Stimulated activated CD4-positive, alpha-beta T cell treated with anti-CD3 and anti-CD28 coated beads, Interleukin-1b, Interleukin-23, amount 100 ng/mL, for 48 hours (primary cell): ENCODE measurements at regions not wholly inside any gene's neighbourhood (a gene's known extent, or its start where the extent isn't known, plus 50 kb on each side); places are given as distances from the start of the nearest gene placed in this dataset.

ENCODE experiments used
- DNase-seq: peaks from one replicate; pipeline ENCODE4 v3.0.0-alpha.2; 2020

DNA sequence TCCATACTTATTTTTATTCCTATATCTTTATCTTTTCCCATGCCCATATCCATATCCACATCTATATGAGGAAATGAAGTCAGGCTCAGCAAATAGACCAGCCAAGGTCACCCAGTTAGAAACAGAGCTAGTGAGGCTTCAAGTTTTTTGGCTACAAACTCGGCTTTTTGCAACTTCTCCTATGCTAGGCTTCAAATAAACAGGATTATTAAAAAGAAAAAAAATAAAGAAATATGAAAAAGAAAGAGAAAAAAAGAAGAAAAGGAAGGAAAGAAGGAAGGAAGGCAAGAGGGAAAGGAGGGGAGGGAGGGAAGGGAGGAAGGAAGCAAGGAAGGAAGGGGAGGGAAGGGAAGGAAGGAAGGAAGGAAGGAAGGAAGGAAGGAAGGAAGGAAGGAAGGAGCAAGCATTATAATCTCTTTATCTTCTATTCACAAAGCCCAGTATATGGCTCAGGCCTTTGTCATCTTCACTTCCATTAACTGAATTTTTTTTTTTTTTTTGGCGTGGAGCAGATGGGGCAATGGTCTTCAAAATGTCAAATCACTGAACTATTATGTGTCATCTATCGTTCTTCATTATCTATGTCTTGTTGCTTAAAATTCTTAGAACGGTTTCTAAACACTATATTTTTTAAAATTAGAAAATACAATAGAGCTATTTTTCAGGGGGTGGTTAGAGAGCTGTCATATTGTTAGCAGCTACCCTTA, 418.2 kb downstream of the VRK1 start:
- DNase-seq, result no peak

- DNase-seq, result no peak
Measured at GRCh38 chr14:97217111-97217885, 420.1 kb downstream of the VRK1 start.

DNA sequence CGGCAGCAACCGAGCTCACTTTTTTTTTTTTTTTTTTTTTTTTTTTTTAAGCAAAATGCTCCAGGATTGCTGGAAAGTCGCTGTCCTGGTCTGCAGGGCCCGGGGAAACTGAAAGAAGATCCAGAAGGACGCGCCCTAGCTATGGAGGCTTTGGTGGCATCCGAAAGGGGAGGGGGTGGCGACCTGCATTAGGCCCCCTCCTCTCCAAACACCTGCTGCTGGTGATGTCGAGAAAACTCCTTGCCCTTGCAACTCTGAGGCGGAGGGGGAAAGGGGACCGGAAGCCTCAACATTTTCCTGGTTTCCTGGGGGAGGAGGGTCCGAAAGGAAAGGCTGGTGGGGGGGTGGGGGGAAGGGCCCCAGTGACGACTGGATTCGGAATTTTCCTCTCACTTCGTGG, 421.1 kb downstream of the VRK1 start:
- DNase-seq, result no peak

- peak; percentile 4 for DNase-seq
Measured at GRCh38 chr14:97218691-97219430, 421.7 kb downstream of the VRK1 start.

GRCh38 chr14:97219431-97220017, 422.3 kb downstream of the VRK1 start:
- DNase-seq, result no peak

DNA sequence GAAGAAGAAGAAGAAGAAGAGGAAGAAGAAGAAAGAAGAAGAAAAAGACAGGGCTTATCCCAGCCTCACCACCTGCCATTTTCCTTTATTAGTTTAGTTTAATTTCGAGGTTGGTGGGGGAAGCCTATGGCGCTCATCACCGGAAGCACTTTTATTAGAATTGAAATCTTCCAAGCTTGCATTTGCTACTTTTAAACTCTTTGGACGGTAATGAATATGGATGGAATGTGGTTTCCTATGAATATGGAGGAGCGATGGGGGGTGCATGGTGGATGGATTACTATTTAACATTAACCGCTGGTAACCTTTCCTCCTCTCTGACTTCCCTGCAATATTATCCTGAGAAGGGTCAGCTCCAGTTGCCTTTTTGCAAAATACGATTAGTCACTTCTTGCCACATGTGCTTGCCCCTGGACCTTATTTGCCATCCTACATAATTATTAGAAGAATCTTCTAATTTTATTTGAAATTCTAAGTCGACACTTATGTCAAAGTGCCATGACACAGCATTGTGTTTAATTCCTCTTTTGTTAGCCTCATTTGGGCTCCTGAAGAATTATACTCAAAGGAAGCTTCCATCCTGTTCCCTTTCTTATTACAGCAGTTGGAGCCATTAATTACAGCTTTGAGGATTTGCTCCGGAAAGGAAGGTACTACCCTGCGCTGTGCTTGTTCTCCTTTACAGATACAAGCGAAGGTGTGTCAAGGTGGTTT, 424.5 kb downstream of the VRK1 start:
- no peak for DNase-seq

GRCh38 chr14:97224016-97224415, 426.8 kb downstream of the VRK1 start:
- DNase-seq, result no peak

GRCh38 chr14:97230051-97230450, 432.9 kb downstream of the VRK1 start:
- DNase-seq, result no peak

DNA sequence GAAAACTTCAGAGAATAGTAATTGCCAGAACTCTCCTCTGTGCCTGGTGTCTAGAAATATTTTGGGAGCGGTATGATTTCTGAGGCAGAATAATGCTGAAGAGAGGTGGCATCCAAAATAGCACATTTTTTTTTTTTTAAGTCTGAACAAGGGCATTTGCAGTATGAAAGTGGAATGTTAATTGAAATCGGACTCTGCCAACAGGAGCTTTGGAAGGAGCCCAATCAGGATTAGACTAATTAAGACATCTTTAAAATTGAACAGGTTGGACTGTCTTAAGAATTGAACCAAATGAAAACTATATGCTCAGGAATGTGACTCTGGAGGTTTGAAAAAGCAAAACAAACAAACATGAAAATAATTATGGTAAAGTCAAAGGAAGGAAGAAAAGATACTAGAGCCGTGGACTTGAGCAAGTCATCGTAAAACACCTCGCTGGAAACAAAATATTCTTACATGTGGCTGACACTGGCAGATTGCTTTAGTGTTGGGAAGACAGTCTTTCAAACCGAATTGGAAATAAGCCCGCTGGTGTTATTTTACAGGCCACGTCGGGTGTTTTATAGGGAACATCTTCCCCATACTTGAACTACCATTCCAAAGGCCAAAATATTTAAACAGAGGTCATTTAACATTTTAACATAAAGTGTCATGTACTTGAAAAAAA, 436.3 kb downstream of the VRK1 start:
- no peak for DNase-seq

DNA sequence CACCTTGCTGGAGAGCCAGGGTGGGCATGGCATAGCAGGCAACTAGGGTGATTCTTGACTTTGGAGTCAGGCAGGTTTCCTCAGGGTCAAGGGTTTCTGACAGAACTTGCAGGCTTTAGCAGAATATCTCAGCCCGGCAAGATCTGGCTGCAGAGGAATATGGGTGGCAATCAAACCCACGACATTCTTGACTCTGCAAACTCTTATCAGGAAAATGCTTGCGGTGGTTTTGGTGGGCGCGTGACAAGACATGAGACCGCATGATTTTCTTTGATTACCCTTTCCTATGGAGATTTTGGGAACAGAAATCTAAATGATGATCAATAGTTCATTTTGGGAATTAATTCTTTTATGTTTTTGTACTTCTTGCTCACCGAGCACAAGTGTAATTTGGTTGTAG, 449.5 kb downstream of the VRK1 start:
- no peak for DNase-seq

- no peak for DNase-seq
Measured at GRCh38 chr14:97248973-97249372, 451.8 kb downstream of the VRK1 start.

- DNase-seq, result no peak
Measured at GRCh38 chr14:97250931-97251330, 453.7 kb downstream of the VRK1 start.

- no peak for DNase-seq
Measured at GRCh38 chr14:97251491-97252155, 454.4 kb downstream of the VRK1 start.

GRCh38 chr14:97253756-97254155, 456.6 kb downstream of the VRK1 start:
- DNase-seq, result no peak

DNA sequence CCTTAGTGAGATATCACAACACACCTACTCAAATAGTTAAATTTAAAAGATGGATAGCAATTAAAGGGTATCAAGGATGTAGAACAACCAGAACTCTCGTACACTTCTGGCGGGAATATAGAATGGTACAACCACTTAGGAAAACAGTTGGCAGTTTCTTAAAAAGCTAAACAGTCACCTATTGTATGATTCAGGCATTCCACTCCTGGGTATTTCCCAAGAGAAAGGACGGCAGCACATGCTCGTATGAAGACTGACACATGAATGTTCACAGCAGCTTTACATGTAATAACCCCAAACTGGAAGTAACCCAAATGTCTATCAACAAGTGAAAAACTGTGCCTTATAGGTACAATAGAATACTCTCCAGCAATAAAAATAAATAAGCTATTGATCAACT, 465.2 kb downstream of the VRK1 start:
- no peak for DNase-seq

GRCh38 chr14:97264516-97265230, 467.5 kb downstream of the VRK1 start:
- DNase-seq, result no peak

GRCh38 chr14:97266653-97267052, 469.5 kb downstream of the VRK1 start:
- no peak for DNase-seq

- DNase-seq, result no peak
Measured at GRCh38 chr14:97267509-97267908, 470.3 kb downstream of the VRK1 start.

GRCh38 chr14:97268097-97268496, 470.9 kb downstream of the VRK1 start:
- DNase-seq, result no peak

- DNase-seq, result no peak
Measured at GRCh38 chr14:97270308-97270707, 473.1 kb downstream of the VRK1 start.

DNA sequence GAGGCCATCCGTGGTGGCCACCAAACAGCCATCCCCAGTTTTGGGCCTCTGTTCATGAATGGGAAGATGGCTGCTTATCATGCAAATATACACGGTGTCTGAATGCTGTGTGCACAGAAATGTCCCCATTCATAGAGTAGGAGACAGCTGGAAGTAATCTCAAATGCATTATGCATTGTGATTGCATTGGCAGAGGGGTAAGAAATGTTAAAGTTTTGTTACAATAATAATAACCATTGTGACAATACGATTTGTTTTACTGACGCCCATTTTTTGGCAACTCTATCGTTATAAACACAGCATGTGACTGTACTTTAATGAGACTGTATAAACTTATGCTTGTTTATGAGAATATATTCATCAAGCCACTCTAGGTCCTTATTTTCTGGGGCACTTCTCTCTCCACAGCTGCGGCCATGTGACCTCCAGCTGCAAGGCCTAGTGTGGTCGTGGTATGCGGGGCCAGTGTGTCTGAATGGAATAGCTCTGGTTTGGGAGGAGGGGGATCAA, 474.3 kb downstream of the VRK1 start:
- DNase-seq, result no peak
